ENCODE measurements at regions not wholly inside any gene's neighbourhood (a gene's known extent, or its start where the extent isn't known, plus 50 kb on each side); places are given as distances from the start of the nearest gene placed in this dataset.
"Not testable (repeated sequence)": the region's sequence is repeated elsewhere in the genome, so short reads cannot be mapped to it uniquely, and the experiment has no call there.

GRCh38 chr6:164690241-164690640, 619.2 kb downstream of the C6orf118 start:
- DNase-seq = no peak

GRCh38 chr6:164665328-164665727, 644.1 kb downstream of the C6orf118 start:
- no peak for DNase-seq

GRCh38 chr6:164663634-164664033, 645.8 kb downstream of the C6orf118 start:
- no peak for DNase-seq

GRCh38 chr6:164661716-164662115, 647.7 kb downstream of the C6orf118 start:
- no peak for DNase-seq

- no peak for DNase-seq
Observed at GRCh38 chr6:164660781-164661180, 648.6 kb downstream of the C6orf118 start.

- no peak for DNase-seq
Observed at GRCh38 chr6:164640956-164641355, 668.4 kb downstream of the C6orf118 start.

- DNase-seq = no peak
Observed at GRCh38 chr6:164628302-164628931, 681.0 kb downstream of the C6orf118 start.

GRCh38 chr6:164616917-164617524, 692.4 kb downstream of the C6orf118 start:
- DNase-seq = no peak

- no peak for DNase-seq
Observed at GRCh38 chr6:164612751-164613150, 696.7 kb downstream of the C6orf118 start.

GRCh38 chr6:164610859-164611258, 698.5 kb downstream of the C6orf118 start:
- not testable (repeated sequence) for DNase-seq

GRCh38 chr6:164602415-164602814, 707.0 kb downstream of the C6orf118 start:
- DNase-seq = not testable (repeated sequence)

- DNase-seq = no peak
Observed at GRCh38 chr6:164581563-164581962, 727.8 kb downstream of the C6orf118 start.

GRCh38 chr6:164579035-164579434, 730.4 kb downstream of the C6orf118 start:
- no peak for DNase-seq

GRCh38 chr6:164578616-164579015, 730.8 kb downstream of the C6orf118 start:
- no peak for DNase-seq

GRCh38 chr6:164570801-164571200, 738.6 kb downstream of the C6orf118 start:
- DNase-seq = no peak

- DNase-seq = no peak
Observed at GRCh38 chr6:164569509-164569908, 739.9 kb downstream of the C6orf118 start.

GRCh38 chr6:164563924-164564323, 745.5 kb downstream of the C6orf118 start:
- DNase-seq = no peak

- DNase-seq = no peak
Observed at GRCh38 chr6:164561656-164562055, 747.7 kb downstream of the C6orf118 start.

GRCh38 chr6:164554700-164555476, 754.5 kb downstream of the C6orf118 start:
- no peak for DNase-seq

GRCh38 chr6:164554226-164554625, 755.2 kb downstream of the C6orf118 start:
- DNase-seq = no peak

GRCh38 chr6:164551706-164552105, 757.7 kb downstream of the C6orf118 start:
- DNase-seq = no peak

- DNase-seq = no peak
Observed at GRCh38 chr6:164547076-164547475, 762.3 kb downstream of the C6orf118 start.

GRCh38 chr6:164546263-164546662, 763.1 kb downstream of the C6orf118 start:
- DNase-seq = no peak
